RPMI8226 (cell line): ENCODE measurements at regions not wholly inside any gene's neighbourhood (a gene's known extent, or its start where the extent isn't known, plus 50 kb on each side); places are given as distances from the start of the nearest gene placed in this dataset.

Experiments
- DNase-seq: peaks from one replicate; pipeline ENCODE4 v3.0.0-alpha.2; 2015

DNA sequence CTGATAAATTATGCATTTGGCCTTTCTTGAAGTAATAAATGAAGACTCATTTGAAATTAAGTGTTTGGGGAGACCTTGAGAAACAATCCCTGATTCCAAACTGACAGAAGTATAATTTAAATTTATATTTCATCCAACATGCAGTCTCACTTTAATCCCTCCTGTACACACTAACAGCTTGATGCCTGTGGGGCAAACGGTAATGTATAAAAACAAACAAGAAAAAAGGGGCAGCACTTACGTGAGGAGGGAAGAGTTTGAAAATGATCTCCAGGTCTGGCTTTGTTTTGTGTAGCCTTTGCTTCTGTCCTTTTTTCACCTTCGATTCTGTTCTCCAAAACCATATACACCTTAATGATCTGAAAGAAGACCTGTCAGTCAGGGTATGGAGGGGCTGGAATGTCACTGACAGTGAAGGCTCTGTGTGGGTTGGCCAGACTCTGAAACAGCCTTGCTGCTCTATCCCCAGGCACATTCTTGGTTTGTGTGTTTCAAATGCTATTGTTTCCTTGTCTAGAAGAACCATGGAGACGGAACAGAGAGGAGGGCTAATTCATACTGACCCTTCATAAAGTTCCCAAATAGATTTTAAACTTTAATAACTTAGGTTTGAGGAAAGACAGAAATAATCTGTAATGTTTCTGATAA is 338.2 kb upstream of the WWC1 start:
- no peak for DNase-seq

- no peak for DNase-seq
These were observed 329.7 kb upstream of the WWC1 start for GRCh38 chr5:167961731-167962130.

DNA sequence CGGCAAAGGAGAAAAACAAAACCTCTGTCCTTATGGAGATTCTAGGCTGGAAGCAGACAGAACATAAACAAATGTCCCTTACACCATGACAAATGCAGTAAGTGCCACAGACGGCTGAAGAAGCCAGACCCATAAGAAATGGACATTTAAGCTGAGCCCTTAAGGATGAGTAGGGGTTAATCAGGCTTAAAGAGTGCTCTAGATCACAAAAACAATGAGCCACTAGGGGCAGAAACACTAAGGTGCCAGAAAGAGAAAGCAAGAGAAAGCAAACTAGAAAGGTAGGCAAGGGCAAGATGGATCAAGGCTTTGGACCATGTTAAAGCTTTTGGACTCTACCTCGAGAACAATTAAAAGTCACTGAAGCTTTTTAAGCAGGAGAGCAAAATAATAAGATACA is 326.9 kb upstream of the WWC1 start:
- DNase-seq, result no peak

DNA sequence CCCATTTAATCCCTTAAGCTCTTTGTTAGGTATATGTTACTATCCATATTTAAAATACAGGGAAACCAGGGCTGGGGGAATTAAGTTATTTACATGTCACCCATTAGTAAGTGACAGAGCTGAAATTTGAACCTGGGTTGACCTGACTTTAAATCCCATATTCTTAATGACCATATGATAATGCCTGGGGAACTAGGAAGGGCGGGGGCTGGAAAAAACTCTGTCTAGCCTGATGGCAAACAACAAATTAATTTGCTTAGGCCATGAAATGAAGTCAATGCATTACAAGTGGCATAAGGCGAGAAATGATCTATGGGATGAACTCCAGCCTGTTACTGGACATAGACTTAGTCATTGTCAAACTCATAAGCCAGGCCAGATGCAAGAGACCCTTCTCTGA is 325.7 kb upstream of the WWC1 start:
- no peak for DNase-seq

- DNase-seq, result no peak
These were observed 324.5 kb upstream of the WWC1 start for GRCh38 chr5:167966979-167967378.

DNA sequence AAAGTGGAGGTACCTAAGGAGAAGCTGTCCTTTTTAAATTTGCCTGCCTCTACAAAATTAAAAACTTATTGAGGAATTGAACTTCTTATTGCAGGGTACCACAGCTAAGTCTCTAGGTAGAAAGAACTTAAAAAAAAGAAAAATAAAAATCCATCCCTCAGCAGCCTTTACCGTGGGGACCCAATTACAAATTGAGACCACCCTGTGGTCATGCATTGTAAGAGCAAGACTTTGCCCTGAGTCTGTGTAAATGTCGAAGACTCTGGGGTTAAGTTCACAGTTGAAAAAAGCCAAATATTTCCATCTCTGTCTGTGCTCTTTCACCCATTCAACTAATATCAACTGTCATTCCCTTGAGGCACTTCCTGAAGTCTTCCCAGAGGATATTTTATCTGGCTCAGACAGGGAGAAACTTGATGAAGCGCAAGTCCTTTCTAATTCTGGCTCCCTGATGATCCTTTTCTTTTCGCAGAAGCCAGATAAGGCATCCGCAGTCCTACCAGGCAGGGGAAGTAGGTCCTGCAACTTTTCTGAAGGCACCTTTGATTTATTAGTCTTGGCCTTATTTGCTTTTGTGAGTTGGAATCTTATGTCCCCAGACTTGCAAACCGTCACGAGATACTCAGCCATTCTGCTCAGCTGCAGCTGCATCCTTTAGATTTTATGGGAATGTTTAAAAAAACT is 323.8 kb upstream of the WWC1 start:
- no peak for DNase-seq

DNA sequence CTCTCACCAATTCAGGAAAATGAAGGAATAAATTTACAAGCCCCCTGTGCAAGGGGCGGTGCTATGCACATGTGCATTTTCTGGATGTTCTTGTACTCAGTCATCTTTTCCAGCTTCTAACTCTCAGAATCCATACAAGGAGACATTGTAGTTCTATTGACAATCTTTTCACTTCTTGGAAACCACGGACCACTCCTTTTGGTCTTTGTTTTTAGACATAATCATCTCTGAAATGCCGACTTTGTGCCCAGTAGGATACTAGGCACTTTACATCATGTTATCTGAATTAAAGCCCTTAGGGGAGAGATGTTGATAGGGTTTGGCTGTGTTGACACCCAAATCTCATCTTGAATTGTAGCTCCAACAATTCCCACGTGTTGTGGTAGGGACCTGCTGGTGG is 322.6 kb upstream of the WWC1 start:
- DNase-seq, result no peak

- no peak for DNase-seq
These were observed 321.4 kb upstream of the WWC1 start for GRCh38 chr5:167969998-167970397.

DNA sequence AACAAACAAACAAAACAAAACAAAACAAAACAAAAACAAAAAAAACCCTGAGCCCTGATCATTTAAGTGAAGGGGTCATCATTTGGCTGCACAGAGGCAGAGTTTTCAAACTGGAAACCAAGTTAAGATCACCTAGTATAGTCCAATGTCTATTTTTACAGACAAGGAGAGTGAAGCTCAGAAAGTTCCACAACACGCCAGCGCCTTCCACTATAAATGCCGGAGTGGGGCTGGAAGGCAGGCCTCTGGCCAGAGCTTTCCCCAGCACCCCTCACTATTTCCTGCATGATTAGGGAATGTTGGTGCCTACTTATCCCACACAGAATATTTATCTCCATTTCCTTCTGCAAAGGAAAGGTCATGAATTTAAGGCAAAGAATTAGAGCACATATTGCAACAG is 319.7 kb upstream of the WWC1 start:
- DNase-seq, result no peak

DNA sequence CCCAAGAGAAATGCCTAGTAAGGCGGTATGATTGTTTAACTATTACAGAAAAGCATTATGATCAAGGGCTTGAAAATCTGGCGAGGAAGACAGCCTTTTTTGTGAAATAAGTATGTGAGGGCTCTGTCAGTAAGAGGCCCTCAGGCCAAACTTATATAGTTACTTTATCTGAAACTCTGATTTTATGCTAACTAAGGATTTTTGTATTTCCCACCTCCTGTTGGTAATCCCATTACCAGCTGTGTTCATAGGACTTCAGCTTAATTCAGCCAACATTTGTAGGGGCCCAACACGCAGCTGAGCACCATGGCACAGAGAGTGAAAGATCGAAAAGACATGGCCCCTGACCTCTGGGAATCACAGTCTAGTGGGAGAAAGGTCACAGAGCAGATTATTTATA is 318.3 kb upstream of the WWC1 start:
- DNase-seq, result no peak

- no peak for DNase-seq
These were observed 306.5 kb upstream of the WWC1 start for GRCh38 chr5:167984951-167985350.

DNA sequence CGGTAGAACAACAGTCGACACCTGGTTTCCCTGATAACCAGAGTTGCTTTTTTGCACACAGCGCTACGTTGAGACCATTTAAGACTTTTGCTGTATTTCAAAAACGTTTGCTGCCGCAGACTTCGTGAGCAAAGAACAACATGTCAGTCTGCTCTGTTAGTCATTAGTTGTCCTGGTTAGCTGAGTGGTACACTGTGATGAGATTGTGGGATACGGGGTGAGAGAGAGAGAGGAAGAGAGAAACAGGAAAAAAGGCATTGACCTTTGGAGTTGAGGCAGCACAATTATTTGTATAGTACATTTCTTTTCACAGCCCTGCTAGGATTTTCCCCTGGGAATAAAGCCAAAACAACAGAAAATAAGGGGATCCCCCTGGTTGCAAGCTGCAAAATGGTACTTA is 306.1 kb upstream of the WWC1 start:
- DNase-seq, result no peak

- DNase-seq, result no peak
These were observed 303.8 kb upstream of the WWC1 start for GRCh38 chr5:167987490-167988280.

DNA sequence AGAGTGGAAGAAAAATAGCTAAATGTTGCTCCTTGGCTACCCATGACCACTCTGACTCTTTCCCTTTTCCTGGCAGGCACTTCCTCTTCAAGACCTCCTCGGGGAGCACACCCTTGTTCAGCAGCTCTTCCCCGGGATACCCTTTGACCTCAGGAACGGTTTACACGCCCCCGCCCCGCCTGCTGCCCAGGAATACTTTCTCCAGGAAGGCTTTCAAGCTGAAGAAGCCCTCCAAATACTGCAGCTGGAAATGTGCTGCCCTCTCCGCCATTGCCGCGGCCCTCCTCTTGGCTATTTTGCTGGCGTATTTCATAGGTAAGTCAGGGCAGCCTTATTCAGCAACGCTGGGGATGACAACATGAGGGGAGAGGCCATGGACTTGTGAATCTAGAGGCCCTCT is 298.6 kb upstream of the WWC1 start:
- no peak for DNase-seq

DNA sequence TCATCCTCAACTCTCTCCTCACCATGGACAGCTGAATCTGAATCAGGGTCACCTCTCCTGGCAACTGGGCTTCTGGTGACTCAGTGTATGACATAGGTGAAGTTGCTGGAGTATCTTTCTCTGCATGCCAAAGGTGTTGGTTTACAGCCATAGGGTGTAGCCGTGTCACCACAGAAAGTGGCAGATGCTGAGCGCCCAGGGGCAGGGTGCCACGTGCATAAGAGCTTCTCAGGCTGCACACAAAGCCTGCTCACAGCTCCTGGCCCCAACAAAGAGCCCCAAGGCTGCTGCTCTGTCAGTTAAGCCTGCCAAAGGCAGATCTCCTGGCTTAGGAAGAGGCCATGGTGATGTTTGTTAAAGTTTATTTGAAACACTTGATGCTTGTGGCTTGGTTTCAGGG is 297.7 kb upstream of the WWC1 start:
- no peak for DNase-seq

DNA sequence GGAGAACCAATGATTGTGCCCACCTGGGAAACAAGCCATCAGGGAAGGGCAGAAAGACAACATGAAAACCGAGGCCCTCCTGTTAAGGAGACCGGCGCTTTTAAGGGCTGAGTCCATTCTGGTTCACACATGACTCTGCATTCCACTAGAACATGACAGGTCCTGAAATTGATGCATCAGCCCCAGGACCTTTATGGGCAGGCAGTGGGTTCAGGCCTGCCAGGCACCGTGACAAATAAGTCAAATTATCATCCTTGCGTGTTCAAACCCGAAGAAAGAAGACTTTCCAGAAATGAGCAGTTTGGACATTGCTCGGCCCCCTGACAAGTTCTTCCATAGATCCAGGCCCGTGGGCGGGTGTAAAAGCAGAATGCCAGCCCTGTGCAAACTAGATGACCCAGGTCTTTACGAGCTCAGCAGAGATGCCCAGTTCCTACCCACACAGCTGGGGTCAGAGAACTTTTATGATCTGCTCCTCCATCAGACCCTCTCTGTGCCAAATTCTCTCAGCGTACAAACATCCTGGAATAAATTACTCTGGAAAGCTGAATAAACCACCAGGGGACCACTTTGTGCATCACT is 295.5 kb upstream of the WWC1 start:
- no peak for DNase-seq

DNA sequence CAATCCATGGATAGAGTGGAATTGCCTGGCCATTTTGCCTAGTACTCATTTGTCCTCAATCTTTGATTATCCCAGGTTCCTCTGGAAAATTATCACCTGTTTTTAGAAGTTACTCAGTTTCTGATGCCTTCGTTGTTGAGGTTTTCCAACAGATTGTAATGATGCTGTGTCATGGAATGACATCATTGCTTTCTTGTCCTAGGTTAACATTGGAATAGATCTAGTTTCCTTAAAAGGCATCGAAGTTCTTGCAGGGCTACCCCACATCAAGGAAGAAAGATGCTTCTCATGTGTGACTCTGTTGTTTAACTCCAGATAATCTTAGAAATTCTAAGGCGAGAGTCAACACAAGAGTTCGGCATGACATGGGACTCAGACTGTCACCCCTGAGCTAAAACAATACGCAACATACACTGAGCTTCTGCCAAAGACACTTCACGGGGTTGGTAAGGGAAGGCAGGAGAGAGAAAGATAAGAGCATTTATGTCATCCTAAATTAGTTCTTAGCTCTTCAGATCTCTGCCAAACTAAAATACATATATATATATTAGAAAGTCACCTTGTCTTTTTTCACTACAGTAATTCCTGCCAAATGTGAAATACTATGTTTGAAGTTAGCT is 293.2 kb upstream of the WWC1 start:
- DNase-seq, result no peak

GRCh38 chr5:167999182-167999581 is 292.3 kb upstream of the WWC1 start:
- DNase-seq, result no peak

DNA sequence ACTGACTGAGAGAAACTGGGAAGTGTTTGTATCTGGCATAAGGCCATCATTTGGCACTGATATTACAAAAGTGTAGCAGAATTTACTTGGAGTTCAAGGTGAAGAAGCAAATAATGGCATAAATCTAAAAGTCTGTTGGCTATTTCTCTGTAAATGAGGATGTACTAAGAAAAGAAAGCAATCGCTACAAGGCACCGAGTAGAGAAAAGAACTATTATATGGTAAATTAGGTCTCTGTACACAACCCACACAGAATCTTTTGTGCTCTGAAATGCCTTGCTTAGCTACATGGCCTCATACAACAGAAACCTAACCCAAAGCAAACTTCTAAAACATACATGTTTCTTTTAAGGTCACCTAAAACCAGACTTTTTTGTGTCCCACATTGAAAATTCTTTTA is 290.1 kb upstream of the WWC1 start:
- DNase-seq, result no peak

DNA sequence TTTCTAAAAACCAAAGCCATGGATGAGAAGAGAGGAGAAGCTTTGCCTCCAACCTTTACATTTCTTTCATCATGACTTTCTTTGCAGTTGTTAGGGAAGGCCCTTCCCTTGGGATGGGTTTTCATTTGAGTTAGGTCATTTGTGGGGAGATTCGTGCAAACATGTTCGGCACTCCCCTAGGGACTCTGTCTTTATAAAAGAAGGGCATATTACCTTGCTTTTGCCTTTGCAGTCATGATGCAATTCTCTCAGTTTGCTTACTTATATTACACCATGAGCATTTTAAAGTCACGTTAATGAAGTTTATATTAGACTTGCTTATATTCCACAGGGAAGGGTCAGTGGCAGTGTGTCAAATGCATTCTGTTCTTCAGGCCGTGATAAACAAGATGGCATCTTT is 289.3 kb upstream of the WWC1 start:
- no peak for DNase-seq

- DNase-seq, result no peak
These were observed 286.4 kb upstream of the WWC1 start for GRCh38 chr5:168005093-168005492.

DNA sequence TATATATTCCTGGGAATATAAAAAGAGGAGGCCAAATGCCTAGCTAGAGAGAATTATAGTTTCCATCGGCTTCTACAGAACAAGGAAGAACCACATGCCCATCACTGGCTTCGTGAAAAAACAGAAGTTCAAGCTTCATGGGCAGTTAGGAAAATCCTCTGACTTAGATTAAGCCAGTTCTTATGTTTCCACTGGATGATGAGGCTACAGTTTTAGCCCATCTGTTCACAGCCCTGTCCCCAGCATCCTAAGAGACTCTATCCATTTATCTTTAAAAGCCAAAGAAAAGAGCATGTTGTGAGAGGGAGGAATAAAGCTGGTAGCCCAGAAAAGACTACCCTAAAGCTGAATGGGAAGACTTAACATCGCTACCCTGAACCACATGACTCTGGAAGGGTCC is 285.5 kb upstream of the WWC1 start:
- no peak for DNase-seq

DNA sequence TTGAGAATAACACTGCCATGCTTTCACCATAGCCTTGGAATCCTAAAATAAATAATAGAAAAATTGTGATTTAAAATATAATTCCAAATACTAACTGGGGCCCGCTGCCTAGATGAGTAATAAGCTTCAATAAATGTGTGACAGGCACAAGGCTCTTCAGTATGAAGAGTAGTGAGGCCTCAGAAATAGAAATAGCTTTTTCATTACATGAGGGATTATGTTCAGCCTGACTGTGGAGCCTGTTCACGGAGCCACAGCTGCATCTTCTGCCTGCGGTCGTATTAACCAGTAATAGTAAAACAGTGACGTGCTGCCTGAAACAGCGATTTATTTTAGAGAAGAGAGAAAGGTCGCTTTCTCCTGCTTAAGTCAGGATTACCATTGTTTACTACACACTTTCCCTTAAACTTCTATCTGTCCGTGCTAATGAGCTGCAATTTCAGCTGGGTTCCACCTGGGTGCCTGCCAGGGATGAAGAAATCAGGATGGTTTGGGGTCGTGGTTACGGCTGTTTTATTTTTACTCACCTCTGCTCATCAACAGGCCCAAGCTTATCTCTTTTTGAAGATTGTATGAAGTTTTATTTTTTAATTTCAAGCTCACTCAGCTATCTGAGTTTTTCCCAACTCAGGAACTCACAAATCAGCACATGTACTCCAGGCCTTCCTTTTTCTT is 284.9 kb upstream of the WWC1 start:
- no peak for DNase-seq
